GM10248 (cell line): ENCODE measurements at regions not wholly inside any gene's neighbourhood (a gene's known extent, or its start where the extent isn't known, plus 50 kb on each side); places are given as distances from the start of the nearest gene placed in this dataset.

Experiments used
- CTCF ChIA-PET: fragments of 300-600 bp; sonication (Branson Sonifier 250); formaldehyde crosslinking; extraction: SDS; loops from one replicate; lab custom pipeline; 2021; ENCODE audit warnings: antibody characterized with exemption; lab: Yijun Ruan, JAX
- POLR2A ChIA-PET: fragments of 350-650 bp; sonication (Branson Sonifier 250); formaldehyde crosslinking; extraction: SDS; loops from one replicate; lab custom pipeline; 2020; ENCODE audit warnings: antibody characterized with exemption; lab: Yijun Ruan, JAX
- DNase-seq: peaks from one replicate; pipeline ENCODE4 v3.0.0; 2012; ENCODE audit errors: extremely low spot score
- TF ChIP-seq, protein P1 (sequence below): IDR thresholded peaks from 2 replicates; pipeline ENCODE4 v1.5.1; 2012; ENCODE audit warnings: mild to moderate bottlenecking, low read depth; ENCODE audit errors: extremely low read depth, missing control alignments, control extremely low read depth

DNA sequence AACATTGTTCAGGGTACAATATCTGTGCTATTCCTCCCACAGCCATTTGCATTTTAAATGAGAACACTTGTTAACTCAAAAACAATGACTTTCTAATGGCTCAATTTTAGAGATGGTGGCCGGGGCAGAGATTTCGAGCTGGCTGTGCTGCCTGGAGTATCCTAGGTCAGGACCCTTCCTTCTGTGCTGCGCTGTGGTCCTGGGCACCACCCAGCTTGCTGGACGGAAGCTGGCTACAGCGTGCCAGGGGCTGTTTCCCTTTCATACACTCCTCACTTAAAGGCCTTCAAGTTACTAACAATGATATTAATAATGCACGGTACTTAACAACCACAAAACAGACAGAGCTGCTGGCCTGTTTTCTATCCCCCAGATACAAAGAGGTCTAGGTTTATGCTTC is 194.4 kb upstream of the CST7 start:
- POLR2A ChIA-PET: no interaction called here
- CTCF ChIA-PET: no interaction called here

GRCh38 chr20:24755411-24755922 is 193.6 kb upstream of the CST7 start:
- CTCF ChIA-PET: no interaction called here
- POLR2A ChIA-PET: no interaction called here
- TF ChIP-seq, protein P1, sequence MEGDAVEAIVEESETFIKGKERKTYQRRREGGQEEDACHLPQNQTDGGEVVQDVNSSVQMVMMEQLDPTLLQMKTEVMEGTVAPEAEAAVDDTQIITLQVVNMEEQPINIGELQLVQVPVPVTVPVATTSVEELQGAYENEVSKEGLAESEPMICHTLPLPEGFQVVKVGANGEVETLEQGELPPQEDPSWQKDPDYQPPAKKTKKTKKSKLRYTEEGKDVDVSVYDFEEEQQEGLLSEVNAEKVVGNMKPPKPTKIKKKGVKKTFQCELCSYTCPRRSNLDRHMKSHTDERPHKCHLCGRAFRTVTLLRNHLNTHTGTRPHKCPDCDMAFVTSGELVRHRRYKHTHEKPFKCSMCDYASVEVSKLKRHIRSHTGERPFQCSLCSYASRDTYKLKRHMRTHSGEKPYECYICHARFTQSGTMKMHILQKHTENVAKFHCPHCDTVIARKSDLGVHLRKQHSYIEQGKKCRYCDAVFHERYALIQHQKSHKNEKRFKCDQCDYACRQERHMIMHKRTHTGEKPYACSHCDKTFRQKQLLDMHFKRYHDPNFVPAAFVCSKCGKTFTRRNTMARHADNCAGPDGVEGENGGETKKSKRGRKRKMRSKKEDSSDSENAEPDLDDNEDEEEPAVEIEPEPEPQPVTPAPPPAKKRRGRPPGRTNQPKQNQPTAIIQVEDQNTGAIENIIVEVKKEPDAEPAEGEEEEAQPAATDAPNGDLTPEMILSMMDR: no peak
- DNase-seq: no peak

More for the DNA sequence above, 194.4 kb upstream of the CST7 start:
- no peak for DNase-seq
- TF ChIP-seq, protein P1: no peak

DNA sequence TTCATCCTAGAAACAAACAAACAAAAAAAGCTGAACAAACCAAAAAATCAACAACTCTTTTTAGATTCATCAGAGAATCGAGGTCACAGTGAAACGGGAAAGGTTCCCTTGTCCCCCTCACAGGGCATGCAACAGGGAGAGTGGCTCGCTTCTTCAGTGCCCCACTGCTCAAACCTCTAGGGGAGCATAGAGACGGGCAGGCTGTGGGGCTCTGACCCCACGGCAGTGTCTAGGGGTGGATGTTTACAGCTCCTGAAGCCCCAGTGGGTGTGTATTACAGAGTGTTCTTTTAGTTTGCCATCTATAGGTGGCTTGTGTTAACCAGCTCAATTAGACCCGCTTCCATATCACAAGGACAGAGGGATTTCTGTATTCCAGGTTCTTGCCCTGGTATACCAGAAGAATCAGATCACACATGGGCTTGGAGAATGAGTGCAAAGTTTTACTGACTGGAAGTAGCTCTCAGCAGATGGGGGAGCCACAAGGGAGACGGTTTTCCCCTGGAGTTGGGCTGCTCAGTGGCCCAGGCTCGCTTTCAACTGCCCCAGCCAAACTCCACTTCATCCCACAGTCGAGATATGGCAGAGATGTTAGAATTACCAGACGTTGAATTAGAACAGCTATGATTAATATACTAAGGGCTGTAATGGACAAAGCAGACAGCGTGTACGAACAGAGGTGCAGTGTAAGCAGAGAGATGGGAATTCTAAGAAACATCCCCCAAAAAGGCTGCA is 192.6 kb upstream of the CST7 start:
- ChIA-PET POLR2A (no interaction called here), CTCF (interaction anchor here (1.5 kb wide), 1 partner anchor 174 kb away, joined by 3 read pairs; no protein-coding TSS in a partner anchor)
- no peak for DNase-seq
- TF ChIP-seq, protein P1: no peak

GRCh38 chr20:24761220-24762065 is 187.6 kb upstream of the CST7 start:
- TF ChIP-seq, protein P1: no peak
- ChIA-PET CTCF (interaction anchor here (0.9 kb wide), 1 partner anchor 9 kb away, joined by 4 read pairs; no protein-coding TSS in a partner anchor), POLR2A (no interaction called here)
- no peak for DNase-seq

DNA sequence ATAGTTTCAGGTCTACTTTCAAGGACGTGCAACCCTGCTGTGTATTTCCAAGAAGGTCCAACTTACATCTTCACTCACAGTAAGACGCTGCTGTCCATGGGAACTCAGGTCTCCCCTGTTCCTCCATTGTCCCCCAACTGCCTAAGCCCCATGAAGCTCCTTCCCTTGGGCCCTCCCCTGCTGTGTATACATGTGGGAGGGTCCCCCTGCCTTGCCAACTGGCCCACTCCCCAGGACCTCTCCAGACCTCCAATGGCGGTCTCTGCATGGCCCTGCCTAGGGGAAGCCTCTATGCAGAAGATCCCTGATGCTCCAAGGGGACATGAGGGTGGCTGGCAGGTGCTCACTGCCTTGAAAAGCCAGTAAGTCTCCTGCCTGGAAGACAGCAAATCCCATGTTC is 186.7 kb upstream of the CST7 start:
- no peak for DNase-seq
- POLR2A ChIA-PET: no interaction called here
- TF ChIP-seq, protein P1: no peak
- CTCF ChIA-PET: interaction anchor here (1.4 kb wide), 1 partner anchor 10 kb away, joined by 3 read pairs; no protein-coding TSS in a partner anchor

- DNase-seq: no peak
- POLR2A ChIA-PET: no interaction called here
- TF ChIP-seq, protein P1: no peak
- CTCF ChIA-PET: interaction anchor here (1.4 kb wide), 1 partner anchor 9 kb away, joined by 3 read pairs; no protein-coding TSS in a partner anchor
These were observed 186.2 kb upstream of the CST7 start for GRCh38 chr20:24762791-24763350.
